ENCODE measurements at regions not wholly inside any gene's neighbourhood (a gene's known extent, or its start where the extent isn't known, plus 50 kb on each side); places are given as distances from the start of the nearest gene placed in this dataset.

GRCh38 chr4:145230726-145231125 lies 50.3 kb upstream of the OTUD4 start:
- no peak for DNase-seq

All from NCI-H2081 (cell line).